BLaER1 (cell line): ENCODE measurements at regions not wholly inside any gene's neighbourhood (a gene's known extent, or its start where the extent isn't known, plus 50 kb on each side); places are given as distances from the start of the nearest gene placed in this dataset.

ENCODE experiments used
- H3K27ac ChIP-seq: shearing (Covaris generic); formaldehyde crosslinking; 2 replicates; pipeline ENCODE4 v1.8.1; 2022
- H3K27me3 ChIP-seq: shearing (Covaris generic); formaldehyde crosslinking; 2 replicates; pipeline ENCODE4 v1.8.1; 2022
- H3K36me3 ChIP-seq: shearing (Covaris generic); formaldehyde crosslinking; 2 replicates; pipeline ENCODE4 v1.8.1; 2022
- H3K4me1 ChIP-seq: shearing (Covaris generic); formaldehyde crosslinking; 2 replicates; pipeline ENCODE4 v1.8.1; 2022
- H3K4me2 ChIP-seq: shearing (Covaris generic); formaldehyde crosslinking; 2 replicates; pipeline ENCODE4 v1.8.1; 2022
- H3K4me3 ChIP-seq: shearing (Covaris generic); formaldehyde crosslinking; 2 replicates; pipeline ENCODE4 v1.8.1; 2022
- H3K9ac ChIP-seq: shearing (Covaris generic); formaldehyde crosslinking; 2 replicates; pipeline ENCODE4 v1.8.1; 2022
- H3K9me3 ChIP-seq: shearing (Covaris generic); formaldehyde crosslinking; 2 replicates; pipeline ENCODE4 v1.8.1; 2022
- H4K20me1 ChIP-seq: shearing (Covaris generic); formaldehyde crosslinking; 2 replicates; pipeline ENCODE4 v1.8.1; 2022
- Cebpa-rat ChIP-seq: shearing (Covaris generic); IDR thresholded peaks from 2 replicates; pipeline ENCODE4 v1.8.1; 2022

GRCh38 chr9:86460216-86461002 is 106.2 kb upstream of the TUT7 start:
- H3K27me3 ChIP-seq = no peaks in the 10 kb centered on the region
- no peak overlapping the region for H3K9ac ChIP-seq
- H3K27ac ChIP-seq = no peak overlapping the region
- TF ChIP-seq Cebpa-rat = no peak
- no peak overlapping the region for H3K4me2 ChIP-seq
- H3K36me3 ChIP-seq = no peaks in the 10 kb centered on the region
- no peaks in the 10 kb centered on the region for H3K9me3 ChIP-seq
- no peaks in the 10 kb centered on the region for H4K20me1 ChIP-seq
- no peaks in the 10 kb centered on the region for H3K4me1 ChIP-seq
- no peak overlapping the region for H3K4me3 ChIP-seq

- TF ChIP-seq Cebpa-rat = no peak
- H3K9me3 ChIP-seq = no peaks in the 10 kb centered on the region
- no peaks in the 10 kb centered on the region for H3K27me3 ChIP-seq
- H4K20me1 ChIP-seq = no peaks in the 10 kb centered on the region
- H3K4me2 ChIP-seq = no peak overlapping the region
- H3K4me1 ChIP-seq = no peaks in the 10 kb centered on the region
- H3K27ac ChIP-seq = no peak overlapping the region
- no peaks in the 10 kb centered on the region for H3K36me3 ChIP-seq
- no peak overlapping the region for H3K4me3 ChIP-seq
- H3K9ac ChIP-seq = no peak overlapping the region
Observed at GRCh38 chr9:86459599-86460155, 105.5 kb upstream of the TUT7 start.

- no peaks in the 10 kb centered on the region for H3K36me3 ChIP-seq
- TF ChIP-seq Cebpa-rat = no peak
- no peaks in the 10 kb centered on the region for H3K27me3 ChIP-seq
- H3K4me3 ChIP-seq = no peak overlapping the region
- H4K20me1 ChIP-seq = no peaks in the 10 kb centered on the region
- H3K9ac ChIP-seq = no peak overlapping the region
- H3K9me3 ChIP-seq = no peaks in the 10 kb centered on the region
- H3K27ac ChIP-seq = no peak overlapping the region
- H3K4me1 ChIP-seq = no peaks in the 10 kb centered on the region
- no peak overlapping the region for H3K4me2 ChIP-seq
Observed at GRCh38 chr9:86459191-86459590, 105.0 kb upstream of the TUT7 start.

GRCh38 chr9:86458191-86458855 is 104.1 kb upstream of the TUT7 start:
- Histone ChIP-seq H4K20me1 (no peaks in the 10 kb centered on the region), H3K4me1 (no peaks in the 10 kb centered on the region), H3K4me2 (no peak overlapping the region), H3K4me3 (no peak overlapping the region), H3K9me3 (no peaks in the 10 kb centered on the region), H3K36me3 (no peaks in the 10 kb centered on the region), H3K27me3 (no peaks in the 10 kb centered on the region), H3K9ac (no peak overlapping the region), H3K27ac (no peak overlapping the region)
- TF ChIP-seq Cebpa-rat = no peak

GRCh38 chr9:86456416-86456815 is 102.2 kb upstream of the TUT7 start:
- H3K27ac ChIP-seq = no peak overlapping the region
- no peak overlapping the region for H3K9ac ChIP-seq
- no peaks in the 10 kb centered on the region for H3K36me3 ChIP-seq
- no peaks in the 10 kb centered on the region for H3K27me3 ChIP-seq
- H3K4me1 ChIP-seq = no peaks in the 10 kb centered on the region
- H3K4me3 ChIP-seq = no peak overlapping the region
- no peak overlapping the region for H3K4me2 ChIP-seq
- no peak for TF ChIP-seq Cebpa-rat
- no peaks in the 10 kb centered on the region for H4K20me1 ChIP-seq
- H3K9me3 ChIP-seq = no peaks in the 10 kb centered on the region

- TF ChIP-seq Cebpa-rat = no peak
- H3K27me3 ChIP-seq = no peaks in the 10 kb centered on the region
Observed at GRCh38 chr9:86454701-86455615, 100.7 kb upstream of the TUT7 start.

GRCh38 chr9:86452201-86452828 is 98.1 kb upstream of the TUT7 start:
- Histone ChIP-seq H3K27ac (no peak overlapping the region), H3K9ac (no peak overlapping the region), H3K4me1 (no peaks in the 10 kb centered on the region), H3K27me3 (no peaks in the 10 kb centered on the region), H3K9me3 (no peaks in the 10 kb centered on the region), H3K4me2 (no peak overlapping the region), H3K4me3 (no peak overlapping the region), H4K20me1 (no peaks in the 10 kb centered on the region), H3K36me3 (no peaks in the 10 kb centered on the region)
- TF ChIP-seq Cebpa-rat = no peak

More at GRCh38 chr9:86454701-86455615, 100.7 kb upstream of the TUT7 start:
- Histone ChIP-seq H3K27ac (no peak overlapping the region), H4K20me1 (no peaks in the 10 kb centered on the region), H3K9ac (no peak overlapping the region), H3K4me1 (no peaks in the 10 kb centered on the region), H3K4me2 (no peak overlapping the region), H3K9me3 (no peaks in the 10 kb centered on the region), H3K36me3 (no peaks in the 10 kb centered on the region), H3K4me3 (no peak overlapping the region)

GRCh38 chr9:86449246-86449645 is 95.0 kb upstream of the TUT7 start:
- Histone ChIP-seq H3K9me3 (no peaks in the 10 kb centered on the region), H3K4me3 (no peak overlapping the region), H3K9ac (no peak overlapping the region), H3K4me1 (no peaks in the 10 kb centered on the region), H3K4me2 (no peak overlapping the region), H3K36me3 (no peaks in the 10 kb centered on the region), H3K27ac (no peak overlapping the region), H4K20me1 (no peaks in the 10 kb centered on the region), H3K27me3 (no peaks in the 10 kb centered on the region)
- no peak for TF ChIP-seq Cebpa-rat

GRCh38 chr9:86445671-86446070 is 91.5 kb upstream of the TUT7 start:
- Histone ChIP-seq H3K4me1 (no peaks in the 10 kb centered on the region), H4K20me1 (no peaks in the 10 kb centered on the region), H3K4me2 (no peak overlapping the region), H3K27me3 (no peaks in the 10 kb centered on the region), H3K27ac (no peak overlapping the region), H3K36me3 (no peaks in the 10 kb centered on the region), H3K4me3 (no peak overlapping the region), H3K9ac (no peak overlapping the region), H3K9me3 (no peaks in the 10 kb centered on the region)
- TF ChIP-seq Cebpa-rat = no peak
